ENCODE measurements at regions not wholly inside any gene's neighbourhood (a gene's known extent, or its start where the extent isn't known, plus 50 kb on each side); places are given as distances from the start of the nearest gene placed in this dataset.

DNA sequence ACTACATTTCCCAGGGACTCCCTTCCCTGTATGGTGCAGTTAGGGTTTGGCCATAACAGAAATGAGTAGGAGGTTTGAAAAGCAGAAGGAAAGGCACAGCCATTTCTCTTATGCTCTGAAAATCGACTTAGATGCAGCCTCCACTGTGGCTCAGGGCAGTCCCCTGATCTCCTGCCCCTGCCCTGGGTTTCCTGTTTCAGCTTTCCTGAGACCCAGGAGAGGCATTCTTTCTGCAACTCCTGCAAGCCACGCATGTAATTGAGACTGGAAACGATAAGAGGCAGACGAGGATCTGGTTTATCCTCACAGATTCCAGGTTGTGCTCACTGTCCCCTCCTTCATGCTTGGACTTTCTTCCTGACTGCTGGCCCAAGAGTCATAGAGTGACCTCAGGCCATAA lies 461.2 kb upstream of the VSTM2A start:
- TF ChIP-seq, protein P1, sequence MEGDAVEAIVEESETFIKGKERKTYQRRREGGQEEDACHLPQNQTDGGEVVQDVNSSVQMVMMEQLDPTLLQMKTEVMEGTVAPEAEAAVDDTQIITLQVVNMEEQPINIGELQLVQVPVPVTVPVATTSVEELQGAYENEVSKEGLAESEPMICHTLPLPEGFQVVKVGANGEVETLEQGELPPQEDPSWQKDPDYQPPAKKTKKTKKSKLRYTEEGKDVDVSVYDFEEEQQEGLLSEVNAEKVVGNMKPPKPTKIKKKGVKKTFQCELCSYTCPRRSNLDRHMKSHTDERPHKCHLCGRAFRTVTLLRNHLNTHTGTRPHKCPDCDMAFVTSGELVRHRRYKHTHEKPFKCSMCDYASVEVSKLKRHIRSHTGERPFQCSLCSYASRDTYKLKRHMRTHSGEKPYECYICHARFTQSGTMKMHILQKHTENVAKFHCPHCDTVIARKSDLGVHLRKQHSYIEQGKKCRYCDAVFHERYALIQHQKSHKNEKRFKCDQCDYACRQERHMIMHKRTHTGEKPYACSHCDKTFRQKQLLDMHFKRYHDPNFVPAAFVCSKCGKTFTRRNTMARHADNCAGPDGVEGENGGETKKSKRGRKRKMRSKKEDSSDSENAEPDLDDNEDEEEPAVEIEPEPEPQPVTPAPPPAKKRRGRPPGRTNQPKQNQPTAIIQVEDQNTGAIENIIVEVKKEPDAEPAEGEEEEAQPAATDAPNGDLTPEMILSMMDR (IDR thresholded peaks at IDR 0.05; ENCODE audit: low read depth, low read length), result no peak
- TF ChIP-seq EZH2phosphoT487 (IDR thresholded peaks at IDR 0.05; ENCODE audit: low read depth), result no peak

Data from OCI-LY3 (cell line).